CD4-positive, alpha-beta memory T cell (primary cell): ENCODE measurements at regions not wholly inside any gene's neighbourhood (a gene's known extent, or its start where the extent isn't known, plus 50 kb on each side); places are given as distances from the start of the nearest gene placed in this dataset.

ENCODE experiments used
- CTCF ChIA-PET: fragments of 350-600 bp; sonication (Branson Sonifier 250); formaldehyde crosslinking; loops from one replicate; lab custom pipeline; 2021; ENCODE audit warnings: inconsistent platforms; ENCODE audit not compliant: partially characterized antibody; lab: Charles Lee
- POLR2A ChIA-PET: fragments of 350-600 bp; sonication (Branson Sonifier 250); formaldehyde crosslinking; loops from one replicate; lab custom pipeline; 2021; ENCODE audit not compliant: partially characterized antibody; lab: Charles Lee
- DNase-seq, 5 donors: peaks; one replicate each; pipeline versions ENCODE4 v3.0.0 to v3.0.0-alpha.2; 2020 to 2022; ENCODE audit warnings: mixed read lengths in 1 of 5
- H3K27ac ChIP-seq: one replicate; pipeline ENCODE4 v1.7.0; 2013; ENCODE audit warnings: low read depth, low read length
- H3K27me3 ChIP-seq: 2 replicates; pipeline ENCODE4 v1.7.0; 2013; ENCODE audit warnings: mild to moderate bottlenecking, low read length, moderate library complexity; ENCODE audit not compliant: insufficient read depth
- H3K36me3 ChIP-seq: 2 replicates; pipeline ENCODE4 v1.7.0; 2013; ENCODE audit warnings: mild to moderate bottlenecking, low read length, moderate library complexity; ENCODE audit not compliant: insufficient read depth
- H3K4me1 ChIP-seq: 2 replicates; pipeline ENCODE4 v1.7.0; 2013; ENCODE audit warnings: mild to moderate bottlenecking, low read length, moderate library complexity; ENCODE audit not compliant: insufficient read depth
- H3K4me3 ChIP-seq, 2 donors: one replicate each; pipeline ENCODE4 v1.7.0; 2013; ENCODE audit warnings: low read length in 2 of 2, mild to moderate bottlenecking in 1 of 2
- H3K9me3 ChIP-seq, 2 donors: one replicate each; pipeline ENCODE4 v1.7.0; 2013; ENCODE audit warnings: low read length in 2 of 2, control low read depth in 1 of 2; ENCODE audit not compliant: control insufficient read depth in 1 of 2
- H3K27ac Mint-ChIP-seq, 7 donors: one replicate each; pipeline ENCODE4 v1.8.0; 2020 to 2021; ENCODE audit warnings: mixed read lengths in 7 of 7, mild to moderate bottlenecking in 6 of 7, inconsistent platforms in 3 of 7, moderate library complexity in 3 of 7
- H3K27me3 Mint-ChIP-seq, 2 donors: one replicate each; pipeline ENCODE4 v1.8.0; 2020 to 2021; ENCODE audit warnings: mixed read lengths in 2 of 2
- H3K36me3 Mint-ChIP-seq, 2 donors: one replicate each; pipeline ENCODE4 v1.8.0; 2020 to 2021; ENCODE audit warnings: mixed read lengths in 2 of 2, inconsistent platforms in 1 of 2, mild to moderate bottlenecking in 1 of 2
- H3K4me1 Mint-ChIP-seq, 4 donors: one replicate each; pipeline ENCODE4 v1.8.0; 2020 to 2021; ENCODE audit warnings: mixed read lengths in 4 of 4, mild to moderate bottlenecking in 1 of 4
- H3K4me3 Mint-ChIP-seq, 8 donors: one replicate each; pipeline ENCODE4 v1.8.0; 2020 to 2021; ENCODE audit warnings: mixed read lengths in 8 of 8, mild to moderate bottlenecking in 7 of 8, moderate library complexity in 6 of 8, inconsistent platforms in 3 of 8
- H3K9me3 Mint-ChIP-seq, 8 donors: one replicate each; pipeline ENCODE4 v1.8.0; 2020 to 2021; ENCODE audit warnings: mixed read lengths in 8 of 8, mild to moderate bottlenecking in 5 of 8, inconsistent platforms in 3 of 8, moderate library complexity in 1 of 8
- intact Hi-C: fragments of 100-400 bp; cut with micrococcal nuclease; formaldehyde crosslinking; loops from one replicate; pipeline ENCODE4 v1.15.1; 2023

DNA sequence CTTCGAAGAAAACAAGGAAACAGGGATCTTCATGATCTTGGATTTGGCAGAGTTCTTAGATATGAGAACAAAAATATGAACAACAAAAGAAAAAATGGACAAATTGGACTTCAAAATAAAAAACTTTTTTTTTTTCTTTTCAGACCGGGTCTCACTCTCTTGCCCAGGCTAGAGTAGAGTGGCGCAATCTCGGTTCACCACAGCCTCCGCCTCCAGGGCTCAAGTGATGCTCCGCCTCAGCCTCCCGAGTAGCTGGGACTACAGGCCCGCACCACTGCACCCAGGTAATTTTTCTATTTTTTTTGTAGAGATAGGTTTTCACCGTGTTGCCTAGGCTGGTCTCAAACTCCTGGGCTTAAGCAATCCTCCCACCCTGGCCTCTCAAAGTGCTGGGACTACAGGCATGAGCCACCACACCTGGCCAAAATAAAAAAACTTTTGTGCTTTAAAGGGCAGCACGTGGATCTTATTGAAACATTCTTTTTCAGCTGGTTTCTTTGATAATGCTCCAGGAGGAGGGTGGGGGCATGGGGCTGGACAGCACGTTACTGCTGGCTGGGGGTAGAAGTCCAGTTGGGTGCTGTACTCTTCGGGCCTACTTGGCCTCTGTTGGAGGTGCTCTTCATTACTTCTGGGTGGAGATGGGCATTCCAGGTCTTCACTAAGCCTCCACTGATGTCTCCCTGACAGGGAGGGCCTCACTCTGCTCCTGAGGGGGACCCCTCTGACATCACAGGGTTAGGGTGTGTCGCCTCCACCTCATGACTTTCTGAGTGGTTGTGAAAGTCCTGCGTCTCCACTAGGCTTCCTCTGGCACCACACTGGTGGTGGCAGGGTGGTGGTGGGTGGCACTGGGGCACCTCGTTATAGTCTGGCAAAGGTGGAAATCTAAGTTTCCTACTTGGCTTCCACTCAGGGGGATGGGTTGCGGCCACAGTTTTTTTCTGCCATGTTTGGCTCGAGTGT is 150.5 kb upstream of the XPO1 start:
- intact Hi-C loops: no loop called here
- Mint-ChIP-seq H3K27ac (no peak overlapping the region), H3K4me3 (no peak overlapping the region), H3K27me3 (peaks cover 3 to 4% of the 10 kb centered on the region in 2 donors), H3K36me3 (no peaks in the 10 kb centered on the region), H3K4me1 (peaks cover 0 to 4% (median 2%) of the 10 kb centered on the region in 4 donors), H3K9me3 (no peaks in the 10 kb centered on the region)
- Histone ChIP-seq H3K27me3 (no peaks in the 10 kb centered on the region), H3K9me3 (no peaks in the 10 kb centered on the region), H3K36me3 (no peaks in the 10 kb centered on the region), H3K4me1 (no peaks in the 10 kb centered on the region), H3K27ac (no peak overlapping the region), H3K4me3 (no peak overlapping the region)
- CTCF ChIA-PET: interaction anchor here (1.0 kb wide), 1 partner anchor 17 kb away, joined by 4 read pairs; no protein-coding TSS in a partner anchor
- POLR2A ChIA-PET: interaction anchor here (0.7 kb wide), 1 partner anchor 155 kb away, joined by 3 read pairs; no protein-coding TSS in a partner anchor
- DNase-seq: peak in 1 of 5 donors; percentile 33

DNA sequence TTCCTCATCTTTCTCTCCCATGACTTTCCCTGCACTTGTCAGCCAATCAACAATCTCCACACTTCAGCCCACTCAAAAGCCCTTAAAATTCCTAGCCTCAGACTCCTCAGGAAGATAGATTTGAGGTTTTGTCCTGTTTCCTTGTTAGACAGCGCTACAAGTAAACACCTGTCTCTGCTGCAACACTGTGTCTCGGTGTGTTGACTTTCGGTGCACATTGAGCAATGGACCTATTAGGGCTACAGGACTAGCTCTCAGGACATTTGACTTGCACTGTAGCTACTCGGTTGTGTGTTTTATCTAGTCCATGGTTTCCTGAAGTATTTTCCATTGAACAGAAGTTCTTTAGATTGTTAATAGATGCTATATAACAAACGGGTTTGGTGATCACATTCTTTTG is 140.9 kb upstream of the XPO1 start:
- Mint-ChIP-seq H3K4me1 (no peaks in the 10 kb centered on the region), H3K36me3 (peaks cover 4 to 12% of the 10 kb centered on the region in 2 donors), H3K4me3 (no peak overlapping the region), H3K9me3 (peaks cover 9 to 29% (median 22%) of the 10 kb centered on the region in 8 donors), H3K27me3 (peaks cover 1 to 2% of the 10 kb centered on the region in 2 donors), H3K27ac (no peak overlapping the region)
- no peaks in the 10 kb centered on the region for H3K36me3 ChIP-seq
- no peak overlapping the region for H3K4me3 ChIP-seq
- intact Hi-C loops: no loop called here
- no peaks in the 10 kb centered on the region for H3K4me1 ChIP-seq
- H3K27ac ChIP-seq: no peak overlapping the region
- DNase-seq: no peak
- CTCF ChIA-PET: interaction anchor here (0.5 kb wide), 1 partner anchor 132 kb away, joined by 3 read pairs; no protein-coding TSS in a partner anchor
- no peaks in the 10 kb centered on the region for H3K9me3 ChIP-seq
- H3K27me3 ChIP-seq: no peaks in the 10 kb centered on the region
- POLR2A ChIA-PET: no interaction called here

DNA sequence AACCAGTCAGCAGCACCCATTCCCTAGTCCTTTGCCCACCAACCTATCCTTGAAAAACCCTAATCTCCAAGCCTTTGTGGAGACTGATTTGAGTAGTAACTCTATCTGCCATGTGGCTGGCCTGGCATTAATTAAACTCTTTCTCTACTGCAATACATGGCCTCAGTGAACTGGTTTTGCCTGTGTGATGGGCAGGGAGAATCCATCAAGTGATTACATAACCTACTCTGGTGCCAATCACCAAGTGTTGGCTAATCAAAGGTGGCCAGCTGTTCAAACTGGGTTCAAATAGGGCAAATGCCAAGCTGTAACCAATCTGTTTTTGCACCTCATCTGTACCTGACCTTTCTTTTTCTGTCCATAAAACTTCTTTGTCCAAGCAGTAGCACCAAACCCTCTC is 139.8 kb upstream of the XPO1 start:
- Histone ChIP-seq H3K36me3 (no peaks in the 10 kb centered on the region), H3K4me3 (no peak overlapping the region), H3K27me3 (no peaks in the 10 kb centered on the region), H3K9me3 (no peaks in the 10 kb centered on the region), H3K4me1 (no peaks in the 10 kb centered on the region), H3K27ac (no peak overlapping the region)
- no peaks in the 10 kb centered on the region for H3K27me3 Mint-ChIP-seq
- ChIA-PET POLR2A (no interaction called here), CTCF (no interaction called here)
- no peak overlapping the region for H3K4me3 Mint-ChIP-seq
- DNase-seq: no peak
- peaks cover 9 to 32% (median 24%) of the 10 kb centered on the region in 8 donors for H3K9me3 Mint-ChIP-seq
- H3K27ac Mint-ChIP-seq: no peak overlapping the region
- H3K36me3 Mint-ChIP-seq: peaks cover 6 to 12% of the 10 kb centered on the region in 2 donors
- H3K4me1 Mint-ChIP-seq: no peaks in the 10 kb centered on the region
- intact Hi-C loops: no loop called here

DNA sequence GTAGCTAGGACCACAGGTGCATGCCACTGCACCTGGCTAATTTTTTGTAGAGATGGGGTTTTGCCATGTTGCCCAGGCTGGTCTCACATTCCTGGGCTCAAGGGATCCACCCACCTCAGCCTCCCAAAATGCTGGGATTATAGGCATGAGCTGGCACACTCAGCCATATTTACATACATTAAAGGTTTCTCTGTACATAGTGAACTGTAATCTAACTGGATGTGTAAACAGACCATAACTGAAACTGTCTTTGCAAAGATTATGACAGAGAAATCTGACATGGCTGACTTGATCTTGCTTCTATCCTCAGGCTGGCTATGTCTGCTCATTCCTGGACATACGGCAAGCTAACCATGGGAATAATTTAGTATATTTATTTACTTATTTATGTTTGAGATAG is 139.2 kb upstream of the XPO1 start:
- intact Hi-C loops: no loop called here
- H3K27ac ChIP-seq: no peak overlapping the region
- Mint-ChIP-seq H3K27ac (no peak overlapping the region), H3K27me3 (no peaks in the 10 kb centered on the region), H3K4me1 (no peaks in the 10 kb centered on the region), H3K9me3 (peaks cover 9 to 32% (median 24%) of the 10 kb centered on the region in 8 donors), H3K4me3 (no peak overlapping the region), H3K36me3 (peaks cover 6 to 12% of the 10 kb centered on the region in 2 donors)
- no peaks in the 10 kb centered on the region for H3K9me3 ChIP-seq
- no peaks in the 10 kb centered on the region for H3K36me3 ChIP-seq
- no peak for DNase-seq
- ChIA-PET POLR2A (no interaction called here), CTCF (interaction anchor here (1.8 kb wide), 1 partner anchor 23 kb away, joined by 4 read pairs; no protein-coding TSS in a partner anchor)
- H3K27me3 ChIP-seq: no peaks in the 10 kb centered on the region
- no peak overlapping the region for H3K4me3 ChIP-seq
- H3K4me1 ChIP-seq: no peaks in the 10 kb centered on the region

DNA sequence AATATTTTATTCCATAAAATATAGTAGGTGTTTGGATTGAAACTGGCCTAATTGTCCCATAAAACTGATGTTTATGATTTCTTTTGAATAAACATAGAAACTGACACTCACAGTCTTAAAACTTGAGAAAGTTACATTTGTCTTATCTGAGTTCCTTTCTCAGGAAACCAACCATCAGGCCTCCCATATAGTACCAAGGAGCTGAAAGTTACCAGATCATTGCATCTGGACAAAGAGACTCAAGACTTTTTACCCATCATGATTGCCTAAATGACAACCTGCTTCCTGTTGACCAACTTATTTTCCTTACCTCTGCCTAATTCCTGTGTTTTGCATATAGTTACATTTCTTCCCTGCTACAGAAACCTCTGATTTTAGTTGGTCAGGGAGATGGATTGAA is 137.0 kb upstream of the XPO1 start:
- Mint-ChIP-seq H3K36me3 (peaks cover 6 to 12% of the 10 kb centered on the region in 2 donors), H3K9me3 (peaks cover 9 to 32% (median 24%) of the 10 kb centered on the region in 8 donors), H3K4me3 (no peak overlapping the region), H3K4me1 (peaks cover 16 to 20% (median 17%) of the 10 kb centered on the region in 4 donors), H3K27me3 (no peaks in the 10 kb centered on the region), H3K27ac (no peak overlapping the region)
- no peaks in the 10 kb centered on the region for H3K27me3 ChIP-seq
- peaks cover 15% of the 10 kb centered on the region for H3K4me1 ChIP-seq
- no peaks in the 10 kb centered on the region for H3K9me3 ChIP-seq
- no peak overlapping the region for H3K4me3 ChIP-seq
- no peaks in the 10 kb centered on the region for H3K36me3 ChIP-seq
- no peak for DNase-seq
- CTCF ChIA-PET: interaction anchor here (1.0 kb wide), 1 partner anchor 9 kb away, joined by 3 read pairs; no protein-coding TSS in a partner anchor
- POLR2A ChIA-PET: no interaction called here
- intact Hi-C loops: no loop called here
- no peak overlapping the region for H3K27ac ChIP-seq

DNA sequence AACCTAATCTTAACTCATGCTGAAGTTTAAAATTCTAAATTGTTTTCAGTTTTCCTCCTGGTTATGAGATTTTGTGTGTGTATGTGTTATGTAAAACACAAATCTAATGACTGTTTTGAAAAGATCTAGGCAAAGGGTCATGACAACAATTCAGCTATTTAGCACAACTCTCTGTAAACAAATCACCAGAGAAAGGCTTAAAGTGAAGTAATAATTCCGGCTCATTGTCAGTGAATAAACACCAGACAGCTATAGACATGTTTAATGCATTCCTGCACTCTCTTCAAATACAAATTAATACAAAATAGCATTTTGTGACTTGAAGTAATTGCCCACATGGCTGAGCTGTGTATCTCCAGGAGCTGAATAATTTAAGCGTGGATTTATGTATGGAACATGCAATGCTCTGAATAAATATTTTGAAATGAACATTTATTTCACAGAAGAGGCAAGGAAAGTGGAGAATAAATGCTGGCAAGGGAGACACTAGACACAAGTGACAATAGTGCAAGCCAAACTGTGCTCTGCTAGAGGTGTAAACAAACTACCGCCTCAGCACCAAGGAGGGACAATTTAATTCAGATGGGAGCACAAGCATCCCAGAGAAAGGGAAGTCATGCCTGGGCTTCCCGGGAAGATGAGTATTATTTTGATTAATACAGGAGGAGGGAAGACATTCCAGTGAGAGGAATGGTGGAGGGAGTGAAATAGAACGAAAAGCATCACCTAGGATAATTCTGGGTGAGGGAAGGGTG is 133.6 kb upstream of the XPO1 start:
- ChIA-PET CTCF (interaction anchor here (1.0 to 1.7 kb wide), 2 partner anchors 13 to 16 kb away, joined by 4 read pairs; no protein-coding TSS in a partner anchor), POLR2A (no interaction called here)
- H3K4me3 ChIP-seq: no peak overlapping the region
- peaks cover 15% of the 10 kb centered on the region for H3K4me1 ChIP-seq
- H3K27me3 ChIP-seq: no peaks in the 10 kb centered on the region
- H3K27ac Mint-ChIP-seq: peak overlapping the region in 6 of 7 donors; percentile 27 to 94 (median 83)
- H3K9me3 ChIP-seq: no peaks in the 10 kb centered on the region
- DNase-seq: no peak
- H3K27me3 Mint-ChIP-seq: no peaks in the 10 kb centered on the region
- H3K4me1 Mint-ChIP-seq: peaks cover 16 to 21% (median 18%) of the 10 kb centered on the region in 4 donors
- H3K27ac ChIP-seq: no peak overlapping the region
- intact Hi-C loops: no loop called here
- H3K36me3 ChIP-seq: no peaks in the 10 kb centered on the region
- H3K9me3 Mint-ChIP-seq: peaks cover 7 to 28% (median 23%) of the 10 kb centered on the region in 8 donors
- H3K4me3 Mint-ChIP-seq: peak overlapping the region in 7 of 8 donors; percentile 38 to 86 (median 73)
- peaks cover 6 to 12% of the 10 kb centered on the region in 2 donors for H3K36me3 Mint-ChIP-seq
